Endodermal cell (in vitro differentiated cells): ENCODE measurements at regions not wholly inside any gene's neighbourhood (a gene's known extent, or its start where the extent isn't known, plus 50 kb on each side); places are given as distances from the start of the nearest gene placed in this dataset.

Experiments
- DNase-seq: peaks from one replicate; pipeline ENCODE4 v3.0.0-alpha.2; 2017
- H3K27ac ChIP-seq: 2 replicates; pipeline ENCODE4 v1.5.1; 2013; ENCODE audit warnings: mild to moderate bottlenecking, low read depth, low read length, moderate library complexity
- H3K27me3 ChIP-seq: 2 replicates; pipeline ENCODE4 v1.6.1; 2013; ENCODE audit warnings: mild to moderate bottlenecking, low read length, moderate library complexity; ENCODE audit not compliant: insufficient read depth, control insufficient read depth, poor library complexity, severe bottlenecking
- H3K36me3 ChIP-seq: 2 replicates; pipeline ENCODE4 v1.7.0; 2013; ENCODE audit warnings: mild to moderate bottlenecking, low read length, moderate library complexity; ENCODE audit not compliant: control insufficient read depth, insufficient read depth
- H3K4me1 ChIP-seq: one replicate; pipeline ENCODE4 v1.7.0; 2013; ENCODE audit warnings: low read length; ENCODE audit not compliant: control insufficient read depth, insufficient read depth
- H3K4me3 ChIP-seq: 2 replicates; pipeline ENCODE4 v1.5.1; 2013; ENCODE audit warnings: mild to moderate bottlenecking, low read length, moderate library complexity
- H3K9ac ChIP-seq: 2 replicates; pipeline ENCODE4 v1.6.1; 2013; ENCODE audit warnings: mild to moderate bottlenecking, low read length, moderate library complexity; ENCODE audit not compliant: poor library complexity, severe bottlenecking; ENCODE audit errors: extremely low read depth
- H3K9me3 ChIP-seq: 2 replicates; pipeline ENCODE4 v1.6.1; 2013; ENCODE audit warnings: mild to moderate bottlenecking, low read length, moderate library complexity; ENCODE audit not compliant: control insufficient read depth
- H3K27ac Mint-ChIP-seq: 2 replicates; pipeline ENCODE4 v1.8.0; 2020; ENCODE audit warnings: mixed read lengths
- H3K27me3 Mint-ChIP-seq: 2 replicates; pipeline ENCODE4 v1.8.0; 2021; ENCODE audit warnings: mild to moderate bottlenecking, mixed read lengths; ENCODE audit not compliant: insufficient read depth
- H3K36me3 Mint-ChIP-seq: 2 replicates; pipeline ENCODE4 v1.8.0; 2020; ENCODE audit warnings: low read depth, mixed read lengths
- H3K4me1 Mint-ChIP-seq: 2 replicates; pipeline ENCODE4 v1.8.0; 2020; ENCODE audit warnings: mixed read lengths
- H3K4me3 Mint-ChIP-seq: 2 replicates; pipeline ENCODE4 v1.8.0; 2020; ENCODE audit warnings: mild to moderate bottlenecking, moderate library complexity, mixed read lengths
- H3K9me3 Mint-ChIP-seq: 2 replicates; pipeline ENCODE4 v1.8.0; 2020; ENCODE audit warnings: mild to moderate bottlenecking, mixed read lengths
- WGBS, 2 experiments: methylation state at CpG; one replicate each; pipeline versions ENCODE4 v1.1.5 to v1.1.7; 2013; ENCODE audit warnings: missing lambda C conversion rate in 2 of 2, mixed read lengths in 1 of 2; ENCODE audit not compliant: insufficient coverage in 1 of 2, insufficient read length in 1 of 2; 5-methylcytosine and 5-hydroxymethylcytosine counted together
- TF ChIP-seq, protein P1 (sequence below): fragments of 200-600 bp; sonication (generic); conservative IDR thresholded peaks from 2 replicates; pipeline ENCODE4 v1.5.0; 2021; ENCODE audit warnings: antibody characterized with exemption, mild to moderate bottlenecking

DNA sequence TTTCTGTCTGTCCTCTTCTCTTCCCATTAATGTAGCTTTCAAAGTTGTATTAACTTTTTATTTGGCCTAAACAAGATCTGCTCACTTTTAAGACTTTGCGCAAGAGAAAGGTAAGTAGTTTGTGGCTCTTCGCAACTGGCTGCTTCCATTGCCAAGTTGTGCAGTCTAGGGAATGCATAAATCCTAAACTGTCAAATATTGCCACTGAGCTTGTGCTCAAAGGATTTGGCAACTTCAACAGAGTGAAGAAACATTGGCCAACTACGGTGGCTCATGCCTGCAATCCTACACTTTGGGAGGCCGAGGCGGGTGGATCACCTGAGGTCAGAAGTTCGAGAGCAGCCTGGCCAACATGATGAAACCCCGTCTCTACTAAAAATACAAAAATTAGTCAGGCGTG lies 826.4 kb downstream of the EPHA4 start:
- Mint-ChIP-seq H3K36me3 (no peaks in the 10 kb centered on the region), H3K4me3 (no peak overlapping the region), H3K9me3 (no peaks in the 10 kb centered on the region), H3K27me3 (no peaks in the 10 kb centered on the region), H3K27ac (no peak overlapping the region), H3K4me1 (no peaks in the 10 kb centered on the region)
- Histone ChIP-seq H3K27me3 (no peaks in the 10 kb centered on the region), H3K9me3 (no peaks in the 10 kb centered on the region), H3K9ac (no peak overlapping the region), H3K4me1 (no peaks in the 10 kb centered on the region), H3K4me3 (no peak overlapping the region), H3K36me3 (no peaks in the 10 kb centered on the region), H3K27ac (no peak overlapping the region)
- WGBS, 2 experiments = 81 to 95% methylated on average over 8 of the region's 8 CpGs
- no peak for DNase-seq
- TF ChIP-seq, protein P1, sequence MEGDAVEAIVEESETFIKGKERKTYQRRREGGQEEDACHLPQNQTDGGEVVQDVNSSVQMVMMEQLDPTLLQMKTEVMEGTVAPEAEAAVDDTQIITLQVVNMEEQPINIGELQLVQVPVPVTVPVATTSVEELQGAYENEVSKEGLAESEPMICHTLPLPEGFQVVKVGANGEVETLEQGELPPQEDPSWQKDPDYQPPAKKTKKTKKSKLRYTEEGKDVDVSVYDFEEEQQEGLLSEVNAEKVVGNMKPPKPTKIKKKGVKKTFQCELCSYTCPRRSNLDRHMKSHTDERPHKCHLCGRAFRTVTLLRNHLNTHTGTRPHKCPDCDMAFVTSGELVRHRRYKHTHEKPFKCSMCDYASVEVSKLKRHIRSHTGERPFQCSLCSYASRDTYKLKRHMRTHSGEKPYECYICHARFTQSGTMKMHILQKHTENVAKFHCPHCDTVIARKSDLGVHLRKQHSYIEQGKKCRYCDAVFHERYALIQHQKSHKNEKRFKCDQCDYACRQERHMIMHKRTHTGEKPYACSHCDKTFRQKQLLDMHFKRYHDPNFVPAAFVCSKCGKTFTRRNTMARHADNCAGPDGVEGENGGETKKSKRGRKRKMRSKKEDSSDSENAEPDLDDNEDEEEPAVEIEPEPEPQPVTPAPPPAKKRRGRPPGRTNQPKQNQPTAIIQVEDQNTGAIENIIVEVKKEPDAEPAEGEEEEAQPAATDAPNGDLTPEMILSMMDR = no peak

- H3K36me3 Mint-ChIP-seq = no peaks in the 10 kb centered on the region
- Histone ChIP-seq H3K4me1 (no peaks in the 10 kb centered on the region), H3K4me3 (no peak overlapping the region), H3K27me3 (no peaks in the 10 kb centered on the region), H3K9ac (no peak overlapping the region), H3K9me3 (no peaks in the 10 kb centered on the region), H3K27ac (no peak overlapping the region), H3K36me3 (no peaks in the 10 kb centered on the region)
- WGBS, 2 experiments = 92 to 100% methylated on average over 1 of the region's 1 CpG
- no peaks in the 10 kb centered on the region for H3K9me3 Mint-ChIP-seq
- H3K4me3 Mint-ChIP-seq = no peak overlapping the region
- no peak overlapping the region for H3K27ac Mint-ChIP-seq
- no peaks in the 10 kb centered on the region for H3K4me1 Mint-ChIP-seq
- DNase-seq = no peak
- no peaks in the 10 kb centered on the region for H3K27me3 Mint-ChIP-seq
- TF ChIP-seq, protein P1 = no peak
These were observed 824.4 kb downstream of the EPHA4 start for GRCh38 chr2:220747736-220748135.

DNA sequence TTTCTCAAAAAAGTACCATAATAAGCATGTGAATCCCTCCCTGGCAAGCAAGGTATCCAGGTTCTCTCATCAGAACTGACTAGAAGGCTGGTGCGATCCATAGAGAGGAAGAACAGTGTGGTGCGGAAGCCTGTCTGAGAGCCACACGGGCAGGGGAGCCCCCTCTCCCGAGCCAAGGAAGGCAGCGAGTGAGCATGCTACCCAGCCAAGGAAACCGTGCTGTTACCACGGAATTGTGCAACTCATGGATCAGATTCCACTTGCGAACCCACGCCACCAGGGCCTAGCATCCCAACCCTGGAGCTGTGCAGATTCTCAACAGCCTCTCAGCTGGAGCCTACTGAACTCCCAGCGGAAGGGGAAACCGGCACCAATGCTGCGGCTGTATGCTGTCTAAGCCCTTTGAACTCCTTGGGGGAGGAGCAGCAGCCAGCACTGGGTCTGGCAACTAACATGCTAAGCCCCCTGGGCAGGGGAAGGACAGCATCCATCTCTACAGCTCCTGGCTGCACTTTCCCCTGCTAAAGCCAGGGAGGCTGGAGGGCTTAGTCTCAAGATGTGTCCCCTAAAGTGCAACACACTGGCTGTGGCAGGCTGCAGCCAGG lies 823.1 kb downstream of the EPHA4 start:
- peaks cover under 1% of the 10 kb centered on the region for H3K4me1 ChIP-seq
- TF ChIP-seq, protein P1 = no peak
- H3K27me3 ChIP-seq = no peaks in the 10 kb centered on the region
- H3K27me3 Mint-ChIP-seq = no peaks in the 10 kb centered on the region
- no peak overlapping the region for H3K4me3 ChIP-seq
- peak; percentile 58 for DNase-seq
- H3K36me3 Mint-ChIP-seq = no peaks in the 10 kb centered on the region
- H3K4me3 Mint-ChIP-seq = no peak overlapping the region
- 79 to 82% methylated on average over 10 to 12 of the region's 12 CpGs for WGBS, 2 experiments
- H3K9me3 Mint-ChIP-seq = no peaks in the 10 kb centered on the region
- no peaks in the 10 kb centered on the region for H3K36me3 ChIP-seq
- H3K27ac ChIP-seq = no peak overlapping the region
- no peaks in the 10 kb centered on the region for H3K4me1 Mint-ChIP-seq
- H3K9ac ChIP-seq = no peak overlapping the region
- no peaks in the 10 kb centered on the region for H3K9me3 ChIP-seq
- no peak overlapping the region for H3K27ac Mint-ChIP-seq
